GM11168 (cell line): ENCODE measurements at regions not wholly inside any gene's neighbourhood (a gene's known extent, or its start where the extent isn't known, plus 50 kb on each side); places are given as distances from the start of the nearest gene placed in this dataset.

Experiments
- in situ Hi-C: fragments of 300-500 bp; cut with MboI; formaldehyde crosslinking; loops from one replicate; pipeline ENCODE4 v1.12.0; 2022; ENCODE audit warnings: low sequenced_read_pairs; ENCODE audit not compliant: unreplicated experiment

GRCh38 chr9:78626971-78627370 lies 330.0 kb downstream of the PSAT1 start:
- in situ Hi-C loops = no loop called here

GRCh38 chr9:78630966-78631365 lies 334.0 kb downstream of the PSAT1 start:
- in situ Hi-C loops = no loop called here

- in situ Hi-C loops = no loop called here
Observed at GRCh38 chr9:78640728-78641127, 343.8 kb downstream of the PSAT1 start.

GRCh38 chr9:78644359-78644758 lies 347.4 kb downstream of the PSAT1 start:
- in situ Hi-C loops = no loop called here

- in situ Hi-C loops = no loop called here
Observed at GRCh38 chr9:78654324-78654723, 357.4 kb downstream of the PSAT1 start.

- in situ Hi-C loops = no loop called here
Observed at GRCh38 chr9:78663369-78663768, 366.4 kb downstream of the PSAT1 start.

- in situ Hi-C loops = no loop called here
Observed at GRCh38 chr9:78664370-78664769, 367.4 kb downstream of the PSAT1 start.

GRCh38 chr9:78666818-78667414 lies 370.0 kb downstream of the PSAT1 start:
- in situ Hi-C loops = no loop called here

- in situ Hi-C loops = no loop called here
Observed at GRCh38 chr9:78668148-78668832, 371.4 kb downstream of the PSAT1 start.

- in situ Hi-C loops = no loop called here
Observed at GRCh38 chr9:78669591-78669990, 372.7 kb downstream of the PSAT1 start.

- in situ Hi-C loops = no loop called here
Observed at GRCh38 chr9:78671785-78672184, 374.9 kb downstream of the PSAT1 start.

GRCh38 chr9:78674874-78675273 lies 377.9 kb downstream of the PSAT1 start:
- in situ Hi-C loops = no loop called here

- in situ Hi-C loops = no loop called here
Observed at GRCh38 chr9:78676009-78676408, 379.1 kb downstream of the PSAT1 start.

- in situ Hi-C loops = no loop called here
Observed at GRCh38 chr9:78676623-78677022, 379.7 kb downstream of the PSAT1 start.

- in situ Hi-C loops = no loop called here
Observed at GRCh38 chr9:78677326-78677725, 380.4 kb downstream of the PSAT1 start.

GRCh38 chr9:78678877-78679276 lies 382.0 kb downstream of the PSAT1 start:
- in situ Hi-C loops = no loop called here

GRCh38 chr9:78680196-78680595 lies 383.3 kb downstream of the PSAT1 start:
- in situ Hi-C loops = no loop called here

- in situ Hi-C loops = no loop called here
Observed at GRCh38 chr9:78682216-78682615, 385.3 kb downstream of the PSAT1 start.

- in situ Hi-C loops = no loop called here
Observed at GRCh38 chr9:78685471-78685870, 388.5 kb downstream of the PSAT1 start.

GRCh38 chr9:78688796-78689195 lies 391.9 kb downstream of the PSAT1 start:
- in situ Hi-C loops = no loop called here

GRCh38 chr9:78691542-78691941 lies 394.6 kb downstream of the PSAT1 start:
- in situ Hi-C loops = no loop called here

- in situ Hi-C loops = no loop called here
Observed at GRCh38 chr9:78692871-78693270, 395.9 kb downstream of the PSAT1 start.
